ENCODE measurements at regions not wholly inside any gene's neighbourhood (a gene's known extent, or its start where the extent isn't known, plus 50 kb on each side); places are given as distances from the start of the nearest gene placed in this dataset.

DNA sequence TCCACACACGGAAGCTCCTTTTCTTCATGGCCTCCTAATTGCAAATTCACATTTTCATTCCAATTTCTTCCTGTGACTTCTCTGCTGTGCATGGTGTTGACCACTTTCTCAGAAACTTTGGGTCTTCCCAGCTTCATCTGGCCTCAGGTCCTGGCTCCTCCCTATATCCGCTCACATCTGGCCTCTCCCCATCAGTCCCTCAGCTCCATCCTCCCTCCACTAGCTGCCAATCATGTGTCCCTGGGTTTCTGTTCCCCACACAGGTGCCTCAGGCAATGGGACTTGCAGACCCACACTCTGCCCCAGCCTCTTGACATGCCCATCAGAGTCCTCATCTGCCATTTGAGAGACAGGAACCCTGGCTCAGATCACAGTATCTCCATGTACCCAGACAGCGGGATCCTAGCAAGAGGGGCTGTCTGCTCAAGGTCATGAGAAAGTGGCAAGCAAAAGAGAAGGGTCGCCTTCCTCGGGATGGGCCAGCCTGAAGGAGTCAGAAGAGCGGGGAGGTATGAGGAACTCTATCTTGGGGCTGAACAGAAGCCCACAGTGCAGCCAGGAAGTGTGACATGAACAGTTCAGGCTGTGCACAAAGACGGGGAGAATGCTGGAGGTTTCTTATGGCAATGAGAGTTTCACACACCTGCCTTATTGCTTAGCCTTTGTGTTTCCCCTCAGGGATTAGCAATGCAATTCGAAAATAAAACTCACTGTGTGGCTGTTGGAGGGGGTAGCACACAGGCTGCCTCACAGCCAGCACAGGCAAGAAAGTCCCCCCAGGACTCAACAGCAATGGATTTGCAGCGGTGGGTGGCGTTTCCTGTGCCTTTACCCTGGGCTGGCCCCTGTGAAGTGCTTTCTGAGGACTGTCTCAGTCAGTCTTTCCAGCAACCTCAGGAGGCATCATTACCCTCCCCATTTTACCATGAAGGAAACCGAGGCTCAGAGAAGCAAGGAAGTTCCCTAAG lies 69.5 kb downstream of the COPS8 start:
- no peak for DNase-seq
- intact Hi-C loops (cut with DNase I, micrococcal nuclease): loop anchor here in 1 of 2 donors (10.0 kb wide), 1 partner anchor 320 kb away; no protein-coding TSS in a partner anchor
- Histone ChIP-seq H3K9me3 (no peaks in the 10 kb centered on the region), H3K4me1 (ENCODE audit: low read depth) (no peaks in the 10 kb centered on the region), H3K36me3 (ENCODE audit: low read depth) (no peaks in the 10 kb centered on the region), H3K4me3 (no peak overlapping the region)
- no peak for ATAC-seq
- TF ChIP-seq, protein P1, sequence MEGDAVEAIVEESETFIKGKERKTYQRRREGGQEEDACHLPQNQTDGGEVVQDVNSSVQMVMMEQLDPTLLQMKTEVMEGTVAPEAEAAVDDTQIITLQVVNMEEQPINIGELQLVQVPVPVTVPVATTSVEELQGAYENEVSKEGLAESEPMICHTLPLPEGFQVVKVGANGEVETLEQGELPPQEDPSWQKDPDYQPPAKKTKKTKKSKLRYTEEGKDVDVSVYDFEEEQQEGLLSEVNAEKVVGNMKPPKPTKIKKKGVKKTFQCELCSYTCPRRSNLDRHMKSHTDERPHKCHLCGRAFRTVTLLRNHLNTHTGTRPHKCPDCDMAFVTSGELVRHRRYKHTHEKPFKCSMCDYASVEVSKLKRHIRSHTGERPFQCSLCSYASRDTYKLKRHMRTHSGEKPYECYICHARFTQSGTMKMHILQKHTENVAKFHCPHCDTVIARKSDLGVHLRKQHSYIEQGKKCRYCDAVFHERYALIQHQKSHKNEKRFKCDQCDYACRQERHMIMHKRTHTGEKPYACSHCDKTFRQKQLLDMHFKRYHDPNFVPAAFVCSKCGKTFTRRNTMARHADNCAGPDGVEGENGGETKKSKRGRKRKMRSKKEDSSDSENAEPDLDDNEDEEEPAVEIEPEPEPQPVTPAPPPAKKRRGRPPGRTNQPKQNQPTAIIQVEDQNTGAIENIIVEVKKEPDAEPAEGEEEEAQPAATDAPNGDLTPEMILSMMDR (IDR thresholded peaks at IDR 0.05): no peak

DNA sequence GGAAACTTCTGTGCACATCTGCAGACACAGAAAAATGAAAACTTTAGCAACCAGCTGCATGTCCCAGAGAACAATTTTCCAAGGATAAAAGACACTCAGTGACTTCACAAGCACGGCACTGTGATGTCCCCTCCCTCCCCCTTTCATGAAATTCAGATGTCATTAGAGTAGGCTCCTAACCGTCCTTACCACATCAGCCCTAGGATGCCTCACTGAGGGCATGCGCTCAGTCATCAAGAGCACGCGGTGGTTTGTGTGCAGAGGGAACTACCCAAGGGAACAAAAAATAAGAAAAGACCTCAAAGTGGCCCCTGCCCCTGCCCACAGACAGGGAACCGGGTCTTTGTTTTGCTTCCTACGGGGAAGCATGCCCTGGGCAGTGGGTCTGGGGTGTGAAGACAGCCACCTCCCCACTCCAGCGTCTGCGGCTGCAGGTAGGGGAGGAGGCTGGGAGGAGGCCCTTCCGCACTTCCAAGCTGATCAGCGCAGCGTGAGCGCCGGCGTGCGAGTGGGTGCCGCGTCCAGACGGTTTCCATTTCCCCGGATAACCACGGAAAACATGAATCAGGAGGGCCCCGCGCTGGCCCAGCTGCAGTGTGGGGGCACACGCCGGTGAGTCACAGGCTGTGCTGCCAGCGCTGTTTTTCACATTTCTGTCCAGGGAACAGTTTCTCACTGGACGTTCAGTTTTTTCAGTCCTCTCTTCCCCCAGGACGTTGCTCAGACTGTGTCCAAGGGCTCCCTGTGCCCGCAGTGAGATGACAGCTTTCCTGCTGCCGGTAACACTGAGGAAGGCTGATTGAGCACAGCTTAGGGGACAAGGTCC lies 70.6 kb downstream of the COPS8 start:
- no peaks in the 10 kb centered on the region for H3K9me3 ChIP-seq
- no peaks in the 10 kb centered on the region for H3K4me1 ChIP-seq (ENCODE audit: low read depth)
- no peaks in the 10 kb centered on the region for H3K36me3 ChIP-seq (ENCODE audit: low read depth)
- DNase-seq: peak in 1 of 3 donors; percentile 59
- ATAC-seq: peak; percentile 48
- intact Hi-C loops (cut with DNase I, micrococcal nuclease): loop anchor here in 1 of 2 donors (10.0 kb wide), 1 partner anchor 319 kb away; no protein-coding TSS in a partner anchor
- TF ChIP-seq, protein P1 (IDR thresholded peaks at IDR 0.05): no peak
- no peak overlapping the region for H3K4me3 ChIP-seq

DNA sequence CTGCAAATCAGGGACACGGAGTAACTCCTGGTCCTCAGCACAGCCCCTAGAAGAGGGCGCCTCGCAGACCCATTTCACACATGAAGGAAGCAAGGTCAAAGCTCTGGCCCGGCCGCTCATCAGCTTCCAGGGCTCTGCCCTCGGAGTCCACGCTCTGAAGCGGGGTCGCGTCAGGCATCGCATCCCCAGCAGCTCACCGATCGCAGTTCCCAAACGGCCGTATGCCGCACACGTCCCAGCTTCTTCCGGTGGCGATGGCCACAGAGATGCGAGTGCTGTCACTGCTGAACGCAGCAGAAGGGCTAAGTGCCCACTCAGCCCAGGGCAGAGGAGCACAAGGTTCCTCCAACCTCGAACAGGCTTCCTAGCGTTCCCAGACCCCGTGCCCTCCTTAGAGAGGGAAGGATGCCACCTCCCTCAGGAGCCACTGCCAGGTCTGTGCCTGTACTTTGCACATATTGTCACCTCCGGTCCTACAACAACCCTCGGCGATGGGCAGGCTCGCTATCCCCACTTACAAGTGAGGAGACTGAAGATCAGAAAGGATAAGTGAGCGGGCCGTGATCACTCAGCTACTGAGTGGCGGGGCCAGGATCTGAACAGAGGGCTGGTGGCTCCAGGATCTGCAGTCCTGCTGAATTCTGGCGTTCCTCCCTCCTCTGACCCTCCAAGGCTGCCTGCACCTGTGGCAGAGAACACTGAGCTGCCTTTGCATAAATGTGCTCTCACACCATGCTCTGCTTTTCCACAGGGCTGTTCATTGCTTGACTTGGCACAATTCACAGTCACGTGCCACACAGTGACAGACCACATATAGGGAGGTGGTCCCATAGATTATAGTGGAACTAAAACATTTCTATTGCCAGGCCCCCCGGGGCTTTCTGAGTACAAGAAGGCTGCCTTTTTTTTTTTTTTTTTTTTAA lies 71.4 kb downstream of the COPS8 start:
- no peak for ATAC-seq
- no peak overlapping the region for H3K4me3 ChIP-seq
- no peaks in the 10 kb centered on the region for H3K4me1 ChIP-seq (ENCODE audit: low read depth)
- no peak for DNase-seq
- TF ChIP-seq, protein P1 (IDR thresholded peaks at IDR 0.05): no peak
- no peaks in the 10 kb centered on the region for H3K36me3 ChIP-seq (ENCODE audit: low read depth)
- intact Hi-C loops (cut with DNase I, micrococcal nuclease): loop anchor here in 1 of 2 donors (10.0 kb wide), 1 partner anchor 318 kb away; no protein-coding TSS in a partner anchor
- no peaks in the 10 kb centered on the region for H3K9me3 ChIP-seq

DNA sequence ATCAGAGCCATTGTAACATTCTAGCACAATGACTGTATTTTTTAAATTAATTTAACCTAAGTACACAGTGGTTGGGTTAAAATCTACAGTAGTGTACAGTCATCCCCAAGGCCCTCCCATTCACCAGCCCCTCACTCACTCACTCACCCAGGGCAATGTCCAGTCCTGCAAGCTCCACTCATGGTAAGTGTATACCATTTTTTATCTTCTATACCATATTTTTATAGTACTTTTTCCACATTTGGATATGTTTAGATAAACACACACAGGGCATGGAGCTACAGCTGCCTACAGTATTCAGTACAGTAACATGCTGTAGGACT lies 72.1 kb downstream of the COPS8 start:
- TF ChIP-seq, protein P1 (IDR thresholded peaks at IDR 0.05): no peak
- H3K36me3 ChIP-seq (ENCODE audit: low read depth): no peaks in the 10 kb centered on the region
- no peaks in the 10 kb centered on the region for H3K4me1 ChIP-seq (ENCODE audit: low read depth)
- ATAC-seq (no peak), DNase-seq (no peak)
- H3K9me3 ChIP-seq: no peaks in the 10 kb centered on the region
- no peak overlapping the region for H3K4me3 ChIP-seq
- intact Hi-C loops (cut with DNase I, micrococcal nuclease): loop anchor here in 1 of 2 donors (10.0 kb wide), 1 partner anchor 317 kb away; no protein-coding TSS in a partner anchor

DNA sequence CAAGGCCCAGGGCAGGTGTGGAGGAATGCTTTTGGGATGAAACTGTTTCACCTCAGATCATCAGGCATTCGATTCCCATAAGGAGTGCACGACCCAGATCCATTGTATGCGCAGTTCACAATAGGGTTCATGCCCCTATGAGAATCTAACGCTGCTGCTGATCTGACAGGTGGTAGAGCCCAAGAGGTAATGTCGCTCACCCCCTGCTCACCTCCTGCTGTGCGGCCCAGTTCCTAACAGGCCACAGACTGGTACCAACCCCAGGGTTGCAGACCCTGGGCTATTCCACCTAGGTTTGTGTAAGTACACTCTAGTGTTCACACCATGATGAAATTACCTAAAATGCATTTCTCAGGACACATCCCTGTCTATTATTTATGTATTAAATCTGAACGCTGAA lies 72.5 kb downstream of the COPS8 start:
- TF ChIP-seq, protein P1 (IDR thresholded peaks at IDR 0.05): no peak
- Histone ChIP-seq H3K9me3 (no peaks in the 10 kb centered on the region), H3K36me3 (ENCODE audit: low read depth) (no peaks in the 10 kb centered on the region), H3K4me3 (no peak overlapping the region), H3K4me1 (ENCODE audit: low read depth) (no peaks in the 10 kb centered on the region)
- DNase-seq (no peak), ATAC-seq (no peak)
- intact Hi-C loops (cut with DNase I, micrococcal nuclease): loop anchor here in 1 of 2 donors (10.0 kb wide), 1 partner anchor 317 kb away; no protein-coding TSS in a partner anchor
